ENCODE measurements at regions not wholly inside any gene's neighbourhood (a gene's known extent, or its start where the extent isn't known, plus 50 kb on each side); places are given as distances from the start of the nearest gene placed in this dataset.

- DNase-seq (ENCODE audit: low read depth): peak; percentile 75
Observed at GRCh38 chr5:74124826-74125225, 498.8 kb downstream of the ARHGEF28 start.

GRCh38 chr5:74123929-74124328 lies 497.9 kb downstream of the ARHGEF28 start:
- no peak for DNase-seq (ENCODE audit: low read depth)

- DNase-seq (ENCODE audit: low read depth): no peak
Observed at GRCh38 chr5:74122979-74123590, 497.1 kb downstream of the ARHGEF28 start.

GRCh38 chr5:74122175-74122574 lies 496.2 kb downstream of the ARHGEF28 start:
- no peak for DNase-seq (ENCODE audit: low read depth)

- DNase-seq (ENCODE audit: low read depth): no peak
Observed at GRCh38 chr5:74120585-74120984, 494.6 kb downstream of the ARHGEF28 start.

GRCh38 chr5:74118071-74118470 lies 492.1 kb downstream of the ARHGEF28 start:
- no peak for DNase-seq (ENCODE audit: low read depth)

- no peak for DNase-seq (ENCODE audit: low read depth)
Observed at GRCh38 chr5:74116984-74117383, 491.0 kb downstream of the ARHGEF28 start.

- DNase-seq (ENCODE audit: low read depth): no peak
Observed at GRCh38 chr5:74116266-74116665, 490.3 kb downstream of the ARHGEF28 start.

- no peak for DNase-seq (ENCODE audit: low read depth)
Observed at GRCh38 chr5:74113927-74114326, 487.9 kb downstream of the ARHGEF28 start.

- no peak for DNase-seq (ENCODE audit: low read depth)
Observed at GRCh38 chr5:74113196-74113540, 487.2 kb downstream of the ARHGEF28 start.

- no peak for DNase-seq (ENCODE audit: low read depth)
Observed at GRCh38 chr5:74112372-74113195, 486.6 kb downstream of the ARHGEF28 start.

GRCh38 chr5:74111764-74112163 lies 485.8 kb downstream of the ARHGEF28 start:
- no peak for DNase-seq (ENCODE audit: low read depth)

- DNase-seq (ENCODE audit: low read depth): no peak
Observed at GRCh38 chr5:74109344-74109743, 483.3 kb downstream of the ARHGEF28 start.

- DNase-seq (ENCODE audit: low read depth): no peak
Observed at GRCh38 chr5:74107899-74108298, 481.9 kb downstream of the ARHGEF28 start.

GRCh38 chr5:74105126-74105780 lies 479.3 kb downstream of the ARHGEF28 start:
- peak; percentile 3 for DNase-seq (ENCODE audit: low read depth)

- no peak for DNase-seq (ENCODE audit: low read depth)
Observed at GRCh38 chr5:74103131-74104023, 477.4 kb downstream of the ARHGEF28 start.

- no peak for DNase-seq (ENCODE audit: low read depth)
Observed at GRCh38 chr5:74100268-74100665, 474.3 kb downstream of the ARHGEF28 start.

GRCh38 chr5:74099538-74100267 lies 473.7 kb downstream of the ARHGEF28 start:
- no peak for DNase-seq (ENCODE audit: low read depth)

- no peak for DNase-seq (ENCODE audit: low read depth)
Observed at GRCh38 chr5:74098941-74099340, 472.9 kb downstream of the ARHGEF28 start.

GRCh38 chr5:74098456-74098855 lies 472.5 kb downstream of the ARHGEF28 start:
- no peak for DNase-seq (ENCODE audit: low read depth)

GRCh38 chr5:74096325-74096724 lies 470.3 kb downstream of the ARHGEF28 start:
- DNase-seq (ENCODE audit: low read depth): no peak
